Astrocyte (in vitro differentiated cells and primary cell): ENCODE measurements at regions not wholly inside any gene's neighbourhood (a gene's known extent, or its start where the extent isn't known, plus 50 kb on each side); places are given as distances from the start of the nearest gene placed in this dataset.

Experiments used
- DNase-seq: peaks from one replicate; pipeline ENCODE4 v3.0.0-alpha.2; 2010; ENCODE audit warnings: low read depth
- FAIRE-seq: peaks from 2 replicates; lab custom pipeline; 2011; peaks lifted over from hg19 to GRCh38; lab: Jason Lieb, UNC
- H2AFZ ChIP-seq: 2 replicates; pipeline ENCODE4 v1.6.0; 2012; ENCODE audit warnings: low read depth, low read length, inconsistent platforms
- H3K27ac ChIP-seq: 2 replicates; pipeline ENCODE4 v1.5.1; 2011; ENCODE audit warnings: low read depth, low read length, inconsistent platforms
- H3K27me3 ChIP-seq: 2 replicates; pipeline ENCODE4 v1.6.0; 2011; ENCODE audit warnings: low read length, inconsistent platforms; ENCODE audit not compliant: insufficient read depth
- H3K36me3 ChIP-seq: 2 replicates; pipeline ENCODE4 v1.5.1; 2011; ENCODE audit warnings: low read length, inconsistent platforms; ENCODE audit not compliant: insufficient read depth
- H3K4me1 ChIP-seq: 2 replicates; pipeline ENCODE4 v1.5.1; 2011; ENCODE audit warnings: low read length, inconsistent platforms; ENCODE audit not compliant: insufficient read depth
- H3K4me2 ChIP-seq: 2 replicates; pipeline ENCODE4 v1.6.0; 2012; ENCODE audit warnings: low read length, inconsistent platforms
- H3K4me3 ChIP-seq: 2 replicates; pipeline ENCODE4 v1.5.1; 2011; ENCODE audit warnings: low read depth, mild to moderate bottlenecking, low read length, inconsistent platforms; ENCODE audit not compliant: insufficient read depth
- H3K79me2 ChIP-seq: 2 replicates; pipeline ENCODE4 v1.6.0; 2012; ENCODE audit warnings: mild to moderate bottlenecking, low read length, inconsistent platforms; ENCODE audit not compliant: insufficient read depth
- H3K9ac ChIP-seq: 2 replicates; pipeline ENCODE4 v1.6.0; 2012; ENCODE audit warnings: mild to moderate bottlenecking, low read length, inconsistent platforms
- H3K9me3 ChIP-seq: 2 replicates; pipeline ENCODE4 v1.5.1; 2012; ENCODE audit warnings: low read depth, mild to moderate bottlenecking, low read length, inconsistent platforms; ENCODE audit not compliant: insufficient read depth
- H4K20me1 ChIP-seq: 2 replicates; pipeline ENCODE4 v1.6.0; 2012; ENCODE audit warnings: low read length, inconsistent platforms; ENCODE audit not compliant: insufficient read depth
- H3K27ac Mint-ChIP-seq: one replicate; pipeline ENCODE4 v1.8.0; 2021; ENCODE audit warnings: mild to moderate bottlenecking, mixed read lengths; ENCODE audit not compliant: unreplicated experiment
- H3K27me3 Mint-ChIP-seq: one replicate; pipeline ENCODE4 v1.8.0; 2021; ENCODE audit warnings: low read depth, mixed read lengths; ENCODE audit not compliant: unreplicated experiment
- H3K36me3 Mint-ChIP-seq: one replicate; pipeline ENCODE4 v1.8.0; 2021; ENCODE audit warnings: low read depth, mixed read lengths; ENCODE audit not compliant: unreplicated experiment
- H3K4me1 Mint-ChIP-seq: one replicate; pipeline ENCODE4 v1.8.0; 2021; ENCODE audit warnings: low read depth, mixed read lengths; ENCODE audit not compliant: unreplicated experiment
- H3K4me3 Mint-ChIP-seq: one replicate; pipeline ENCODE4 v1.8.0; 2021; ENCODE audit warnings: mild to moderate bottlenecking, moderate library complexity, mixed read lengths; ENCODE audit not compliant: unreplicated experiment
- H3K9me3 Mint-ChIP-seq: one replicate; pipeline ENCODE4 v1.8.0; 2021; ENCODE audit warnings: mild to moderate bottlenecking, mixed read lengths; ENCODE audit not compliant: unreplicated experiment
- CTCF ChIP-seq: IDR thresholded peaks from 2 replicates; pipeline ENCODE4 v1.5.1; 2011; ENCODE audit warnings: low read depth, mild to moderate bottlenecking, inconsistent platforms, low read length, moderate library complexity; ENCODE audit not compliant: insufficient read depth
- EZH2 ChIP-seq: IDR thresholded peaks from 2 replicates; pipeline ENCODE4 v1.6.1; 2012; ENCODE audit warnings: mild to moderate bottlenecking, low read length, inconsistent platforms; ENCODE audit not compliant: insufficient read depth

- no peaks in the 10 kb centered on the region for H3K36me3 Mint-ChIP-seq
- H3K79me2 ChIP-seq = no peaks in the 10 kb centered on the region
- H3K4me2 ChIP-seq = no peak overlapping the region
- H2AFZ ChIP-seq = no peak overlapping the region
- H3K27me3 ChIP-seq = no peaks in the 10 kb centered on the region
- TF ChIP-seq EZH2 (no peak), CTCF (no peak)
- no peaks in the 10 kb centered on the region for H3K4me1 ChIP-seq
- H3K27ac Mint-ChIP-seq = no peak overlapping the region
- no peaks in the 10 kb centered on the region for H3K4me1 Mint-ChIP-seq
- DNase-seq (no peak), FAIRE-seq (no peak)
- no peaks in the 10 kb centered on the region for H4K20me1 ChIP-seq
- H3K9me3 Mint-ChIP-seq = no peaks in the 10 kb centered on the region
- no peak overlapping the region for H3K4me3 Mint-ChIP-seq
- no peaks in the 10 kb centered on the region for H3K9me3 ChIP-seq
- H3K27ac ChIP-seq = no peak overlapping the region
- H3K9ac ChIP-seq = no peak overlapping the region
- H3K27me3 Mint-ChIP-seq = peaks cover 4% of the 10 kb centered on the region
- H3K36me3 ChIP-seq = no peaks in the 10 kb centered on the region
- H3K4me3 ChIP-seq = no peak overlapping the region
Observed at GRCh38 chr2:59080451-59081181, 839.5 kb upstream of the FANCL start.

- H3K9me3 ChIP-seq = no peaks in the 10 kb centered on the region
- H3K4me3 Mint-ChIP-seq = no peak overlapping the region
- FAIRE-seq = no peak
- no peaks in the 10 kb centered on the region for H3K4me1 ChIP-seq
- TF ChIP-seq CTCF (no peak), EZH2 (no peak)
- H3K4me2 ChIP-seq = no peak overlapping the region
- no peaks in the 10 kb centered on the region for H3K27me3 ChIP-seq
- DNase-seq = no peak
- H3K9ac ChIP-seq = no peak overlapping the region
- H3K9me3 Mint-ChIP-seq = no peaks in the 10 kb centered on the region
- no peak overlapping the region for H3K27ac Mint-ChIP-seq
- no peak overlapping the region for H3K4me3 ChIP-seq
- peaks cover 4% of the 10 kb centered on the region for H3K27me3 Mint-ChIP-seq
- no peaks in the 10 kb centered on the region for H3K4me1 Mint-ChIP-seq
- no peaks in the 10 kb centered on the region for H3K79me2 ChIP-seq
- H3K36me3 ChIP-seq = no peaks in the 10 kb centered on the region
- H3K36me3 Mint-ChIP-seq = no peaks in the 10 kb centered on the region
- no peaks in the 10 kb centered on the region for H4K20me1 ChIP-seq
- no peak overlapping the region for H3K27ac ChIP-seq
- no peak overlapping the region for H2AFZ ChIP-seq
Observed at GRCh38 chr2:59077981-59078531, 836.9 kb upstream of the FANCL start.
